ENCODE measurements at regions not wholly inside any gene's neighbourhood (a gene's known extent, or its start where the extent isn't known, plus 50 kb on each side); places are given as distances from the start of the nearest gene placed in this dataset.

- TF ChIP-seq ARHGAP35 (CRISPR knock-in tag; IDR thresholded peaks at IDR 0.05; ENCODE audit: borderline replicate concordance) (no peak), RNF2 (conservative IDR thresholded peaks at IDR 0.05; ENCODE audit: low read depth) (no peak)
Observed at GRCh38 chr10:81541517-81541916, 333.5 kb upstream of the NRG3 start (continued).

- no peaks in the 10 kb centered on the region for H3K79me2 ChIP-seq (ENCODE audit: insufficient read depth, low read length)
- no peaks in the 10 kb centered on the region for H3K27me3 ChIP-seq (ENCODE audit: control insufficient read depth in 1 of 2, insufficient read depth in 2 of 2, low read length in 2 of 2)
- BruUV-seq (replicated peaks): no TSS peak
- in situ Hi-C loops (cut with HindIII; ENCODE audit: extremely low pct_ligation_motif_present, low pct_unique_long_range_greater_than_20kb) (no loop called here), intact Hi-C loops (cut with micrococcal nuclease; ENCODE audit: unreplicated experiment) (no loop called here)
- peaks cover 92% of the 10 kb centered on the region for H3K9me3 ChIP-seq (ENCODE audit: low read length)
- H2AFZ ChIP-seq (ENCODE audit: low read length): no peak overlapping the region
- no peak for FAIRE-seq
- CTCF ChIA-PET (ENCODE audit: low intra/inter-chr PET ratio, low total read pairs): no interaction called here
- no peak overlapping the region for H3K4me3 ChIP-seq (replicated peaks in 1 of 3; ENCODE audit: insufficient read depth in 1 of 3, low read depth in 2 of 3, low read length in 3 of 3)
- no peak for DNase-seq (ENCODE audit: low spot score)
- H4K20me1 ChIP-seq (ENCODE audit: insufficient read depth, low read length): no peaks in the 10 kb centered on the region
- H3K27ac ChIP-seq (ENCODE audit: extremely low read length, insufficient read depth, low read length): no peak overlapping the region
- ATAC-seq: no peak
- H3K4me1 ChIP-seq (ENCODE audit: insufficient read depth, low read length): no peaks in the 10 kb centered on the region
- POLR2A ChIA-PET: no interaction called here
- H3K36me3 ChIP-seq (replicated peaks in 1 of 2; ENCODE audit: control insufficient read depth in 1 of 2, insufficient read depth in 2 of 2, low read length in 2 of 2): no peaks in the 10 kb centered on the region
- no peak overlapping the region for H3K9ac ChIP-seq (ENCODE audit: insufficient read depth, low read depth, low read length)
- WGBS (ENCODE audit: low lambda C conversion rate): 3% methylated on average over 5 of the region's 5 CpGs
- no peak overlapping the region for H3K4me2 ChIP-seq (ENCODE audit: low read depth, low read length)
- TF ChIP-seq HOXA9 (CRISPR knock-in tag; IDR thresholded peaks at IDR 0.05; ENCODE audit: borderline replicate concordance) (no peak), MAFF (IDR thresholded peaks at IDR 0.05; ENCODE audit: low read depth, low read length) (no peak), ZBTB10 (CRISPR knock-in tag; IDR thresholded peaks at IDR 0.05; ENCODE audit: borderline replicate concordance) (no peak), ZNF253 (CRISPR knock-in tag; IDR thresholded peaks at IDR 0.05; ENCODE audit: borderline replicate concordance) (no peak), ZNF687 (CRISPR knock-in tag; IDR thresholded peaks at IDR 0.05) (no peak), YEATS4 (CRISPR knock-in tag; IDR thresholded peaks at IDR 0.05; ENCODE audit: borderline replicate concordance) (no peak), HES4 (CRISPR knock-in tag; IDR thresholded peaks at IDR 0.05; ENCODE audit: borderline replicate concordance) (no peak), CBX5 (CRISPR knock-in tag; IDR thresholded peaks at IDR 0.05; ENCODE audit: borderline replicate concordance) (no peak), ZNF562 (CRISPR knock-in tag; IDR thresholded peaks at IDR 0.05; ENCODE audit: borderline replicate concordance) (no peak), ZFP41 (CRISPR knock-in tag; IDR thresholded peaks at IDR 0.05; ENCODE audit: borderline replicate concordance) (no peak), PRDM4 (CRISPR knock-in tag; IDR thresholded peaks at IDR 0.05; ENCODE audit: borderline replicate concordance) (no peak), SMC3 (IDR thresholded peaks at IDR 0.05; ENCODE audit: low read length) (no peak), KLF13 (CRISPR knock-in tag; IDR thresholded peaks at IDR 0.05) (no peak)
Observed at GRCh38 chr10:81546243-81546642, 328.8 kb upstream of the NRG3 start.

All from HepG2 (cell line).